ENCODE measurements at regions not wholly inside any gene's neighbourhood (a gene's known extent, or its start where the extent isn't known, plus 50 kb on each side); places are given as distances from the start of the nearest gene placed in this dataset.

DNA sequence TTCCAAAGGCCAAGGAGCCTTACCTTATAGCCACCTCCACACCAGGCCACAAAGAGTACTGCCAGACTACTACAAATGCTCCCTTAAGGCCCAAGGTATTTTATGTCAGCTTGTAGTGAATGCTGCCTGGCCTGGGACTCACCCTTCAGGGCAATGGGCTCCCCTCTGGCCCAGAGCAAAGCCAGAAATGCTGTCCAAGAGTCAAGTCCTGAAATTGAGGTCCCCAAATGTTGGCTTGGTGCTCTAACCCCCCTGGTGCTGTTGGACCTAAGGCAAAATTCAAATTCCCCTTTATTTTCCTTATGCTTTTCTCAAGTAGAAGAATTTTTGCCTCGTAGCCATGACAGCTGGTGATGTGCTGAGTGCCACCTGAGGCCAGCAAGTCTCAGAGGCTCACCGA, 1354.3 kb upstream of the DIAPH2 start:
- TF ChIP-seq CTCF (IDR thresholded peaks at IDR 0.05), result no peak
- no peaks in the 10 kb centered on the region for H3K27me3 ChIP-seq
- no peaks in the 10 kb centered on the region for H3K9me3 ChIP-seq
- no peak for DNase-seq (ENCODE audit: low spot score)
- no peaks in the 10 kb centered on the region for H3K4me1 ChIP-seq
- no peak overlapping the region for H3K27ac ChIP-seq
- no peak overlapping the region for H3K4me3 ChIP-seq
- no peaks in the 10 kb centered on the region for H3K36me3 ChIP-seq

DNA sequence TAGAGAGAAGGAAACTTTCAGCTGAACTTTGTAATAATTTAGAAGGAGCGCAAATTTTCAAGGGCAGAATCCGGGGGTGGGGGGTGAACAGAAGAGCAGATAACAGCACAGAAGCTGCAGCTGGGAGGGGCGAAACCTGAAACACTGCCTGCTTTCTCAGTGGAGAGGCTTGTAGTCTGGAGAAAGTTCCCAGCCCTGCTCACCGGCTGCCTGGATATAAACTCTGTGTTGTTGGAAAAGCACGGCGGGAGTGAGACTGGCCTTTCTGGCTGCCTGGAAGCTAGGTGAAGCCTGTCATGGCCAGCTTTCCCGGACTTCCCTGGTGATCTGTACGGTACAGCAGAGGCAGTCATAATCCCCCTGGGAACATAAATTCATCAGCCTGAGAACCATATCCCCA, 1352.1 kb upstream of the DIAPH2 start:
- Histone ChIP-seq H3K27me3 (no peaks in the 10 kb centered on the region), H3K4me3 (no peak overlapping the region), H3K4me1 (no peaks in the 10 kb centered on the region), H3K36me3 (no peaks in the 10 kb centered on the region), H3K9me3 (no peaks in the 10 kb centered on the region), H3K27ac (no peak overlapping the region)
- TF ChIP-seq CTCF (IDR thresholded peaks at IDR 0.05), result no peak
- DNase-seq (ENCODE audit: low spot score), result no peak

GRCh38 chrX:95346856-95347255, 1337.8 kb upstream of the DIAPH2 start:
- no peaks in the 10 kb centered on the region for H3K27me3 ChIP-seq
- no peaks in the 10 kb centered on the region for H3K36me3 ChIP-seq
- H3K4me3 ChIP-seq, result no peak overlapping the region
- no peak overlapping the region for H3K27ac ChIP-seq
- no peak for DNase-seq (ENCODE audit: low spot score)
- TF ChIP-seq CTCF (IDR thresholded peaks at IDR 0.05), result peak in 1 of 2 donors; percentile 33
- no peaks in the 10 kb centered on the region for H3K4me1 ChIP-seq
- H3K9me3 ChIP-seq, result no peaks in the 10 kb centered on the region

- no peak overlapping the region for H3K4me3 ChIP-seq
- H3K27me3 ChIP-seq, result no peaks in the 10 kb centered on the region
- H3K9me3 ChIP-seq, result no peaks in the 10 kb centered on the region
- no peak for DNase-seq (ENCODE audit: low spot score)
- TF ChIP-seq CTCF (IDR thresholded peaks at IDR 0.05), result no peak
- H3K27ac ChIP-seq, result no peak overlapping the region
- no peaks in the 10 kb centered on the region for H3K4me1 ChIP-seq
- no peaks in the 10 kb centered on the region for H3K36me3 ChIP-seq
Measured at GRCh38 chrX:95350774-95351488, 1333.7 kb upstream of the DIAPH2 start.

- H3K4me1 ChIP-seq, result no peaks in the 10 kb centered on the region
- TF ChIP-seq CTCF (IDR thresholded peaks at IDR 0.05), result no peak
- no peaks in the 10 kb centered on the region for H3K36me3 ChIP-seq
- no peak overlapping the region for H3K4me3 ChIP-seq
- no peak for DNase-seq (ENCODE audit: low spot score)
- no peaks in the 10 kb centered on the region for H3K9me3 ChIP-seq
- no peaks in the 10 kb centered on the region for H3K27me3 ChIP-seq
- H3K27ac ChIP-seq, result no peak overlapping the region
Measured at GRCh38 chrX:95367286-95367685, 1317.4 kb upstream of the DIAPH2 start.

GRCh38 chrX:95382799-95383198, 1301.8 kb upstream of the DIAPH2 start:
- Histone ChIP-seq H3K4me3 (no peak overlapping the region), H3K36me3 (no peaks in the 10 kb centered on the region), H3K27ac (no peak overlapping the region), H3K9me3 (no peaks in the 10 kb centered on the region), H3K4me1 (no peaks in the 10 kb centered on the region), H3K27me3 (no peaks in the 10 kb centered on the region)
- no peak for TF ChIP-seq CTCF (IDR thresholded peaks at IDR 0.05)
- DNase-seq (ENCODE audit: low spot score), result no peak

Measured in right atrium auricular region (tissue), 2 donors.